GM18505 (cell line): ENCODE measurements at regions not wholly inside any gene's neighbourhood (a gene's known extent, or its start where the extent isn't known, plus 50 kb on each side); places are given as distances from the start of the nearest gene placed in this dataset.

ENCODE experiments used
- ATAC-seq: cut with Tn5 transposase; IDR thresholded peaks from one replicate; pipeline ENCODE4 v1.9.1; 2021; ENCODE audit not compliant: unreplicated experiment
- POLR2A ChIP-seq: IDR thresholded peaks from 4 replicates; pipeline ENCODE4 v1.6.1; 2011; ENCODE audit warnings: borderline replicate concordance; ENCODE audit not compliant: insufficient read depth, insufficient read length; ENCODE audit errors: extremely low read depth

GRCh38 chr10:62541811-62542210 is 167.6 kb downstream of the ZNF365 start:
- no peak for ATAC-seq
- no peak for TF ChIP-seq POLR2A

- no peak for TF ChIP-seq POLR2A
Measured at GRCh38 chr10:62543571-62544355, 169.6 kb downstream of the ZNF365 start.

GRCh38 chr10:62545160-62546066 is 171.2 kb downstream of the ZNF365 start:
- TF ChIP-seq POLR2A, result no peak

More at GRCh38 chr10:62543571-62544355, 169.6 kb downstream of the ZNF365 start:
- no peak for ATAC-seq

GRCh38 chr10:62548686-62549085 is 174.5 kb downstream of the ZNF365 start:
- no peak for ATAC-seq
- TF ChIP-seq POLR2A, result no peak

More at GRCh38 chr10:62545160-62546066, 171.2 kb downstream of the ZNF365 start:
- no peak for ATAC-seq

- no peak for ATAC-seq
Measured at GRCh38 chr10:62550173-62550572, 176.0 kb downstream of the ZNF365 start.

GRCh38 chr10:62554632-62555199 is 180.5 kb downstream of the ZNF365 start:
- no peak for ATAC-seq
- TF ChIP-seq POLR2A, result no peak

More at GRCh38 chr10:62550173-62550572, 176.0 kb downstream of the ZNF365 start:
- TF ChIP-seq POLR2A, result no peak

GRCh38 chr10:62559481-62560200 is 185.5 kb downstream of the ZNF365 start:
- no peak for ATAC-seq
- TF ChIP-seq POLR2A, result no peak

- ATAC-seq, result no peak
- TF ChIP-seq POLR2A, result no peak
Measured at GRCh38 chr10:62560201-62560819, 186.1 kb downstream of the ZNF365 start.

- TF ChIP-seq POLR2A, result no peak
- ATAC-seq, result no peak
Measured at GRCh38 chr10:62561151-62561550, 187.0 kb downstream of the ZNF365 start.

- TF ChIP-seq POLR2A, result no peak
- no peak for ATAC-seq
Measured at GRCh38 chr10:62562101-62562500, 187.9 kb downstream of the ZNF365 start.

GRCh38 chr10:62562795-62563194 is 188.6 kb downstream of the ZNF365 start:
- no peak for TF ChIP-seq POLR2A
- no peak for ATAC-seq

- no peak for ATAC-seq
- TF ChIP-seq POLR2A, result no peak
Measured at GRCh38 chr10:62573929-62574328, 199.8 kb downstream of the ZNF365 start.

GRCh38 chr10:62577076-62577475 is 202.9 kb downstream of the ZNF365 start:
- TF ChIP-seq POLR2A, result no peak
- ATAC-seq, result no peak

- no peak for ATAC-seq
- TF ChIP-seq POLR2A, result no peak
Measured at GRCh38 chr10:62577666-62578291, 203.6 kb downstream of the ZNF365 start.
